ENCODE measurements at regions not wholly inside any gene's neighbourhood (a gene's known extent, or its start where the extent isn't known, plus 50 kb on each side); places are given as distances from the start of the nearest gene placed in this dataset.

- no peaks in the 10 kb centered on the region for H4K20me1 ChIP-seq (ENCODE audit: insufficient read depth)
- no peaks in the 10 kb centered on the region for H3K9me2 ChIP-seq (ENCODE audit: insufficient read depth)
- H2AFZ ChIP-seq, result no peak overlapping the region
- H3K9ac ChIP-seq, result no peak overlapping the region
- H3K9me3 ChIP-seq (ENCODE audit: low read depth), result no peaks in the 10 kb centered on the region
- H3K4me1 ChIP-seq (ENCODE audit: insufficient read depth), result peaks cover under 1% of the 10 kb centered on the region; the same call in 1 of the 2 replicates
- H3K27me3 ChIP-seq (replicated peaks; ENCODE audit: insufficient read depth), result no peaks in the 10 kb centered on the region
- TF ChIP-seq EZH2phosphoT487 (IDR thresholded peaks at IDR 0.05; ENCODE audit: insufficient read depth, low read depth) (no peak), EZH2 (IDR thresholded peaks at IDR 0.05; ENCODE audit: insufficient read depth, poor library complexity, severe bottlenecking) (no peak)
- no peaks in the 10 kb centered on the region for H3K79me2 ChIP-seq (ENCODE audit: insufficient read depth)
- H3K4me2 ChIP-seq (ENCODE audit: unreplicated experiment), result no peak overlapping the region
- no peak for DNase-seq
- H3K27ac ChIP-seq, result no peak overlapping the region
- in situ Hi-C loops (cut with MboI), result no loop called here
- 77 to 100% methylated on average over 1 of the region's 1 CpG for WGBS, 2 experiments (ENCODE audit: low coverage in 1 of 2, low lambda C conversion rate in 2 of 2, missing lambda C conversion rate in 2 of 2)
- no peaks in the 10 kb centered on the region for H3K36me3 ChIP-seq (ENCODE audit: low read depth)
- H3F3A ChIP-seq (ENCODE audit: insufficient read depth), result no peaks in the 10 kb centered on the region
- no peak overlapping the region for H3K4me3 ChIP-seq
Observed at GRCh38 chr6:81570681-81571080, 181.8 kb downstream of the TENT5A start.

- no peak for DNase-seq
- no peaks in the 10 kb centered on the region for H3K9me2 ChIP-seq (ENCODE audit: insufficient read depth)
- H2AFZ ChIP-seq, result no peak overlapping the region
- no peak overlapping the region for H3K9ac ChIP-seq
- no peaks in the 10 kb centered on the region for H3K27me3 ChIP-seq (replicated peaks; ENCODE audit: insufficient read depth)
- no peak for TF ChIP-seq EZH2 (IDR thresholded peaks at IDR 0.05; ENCODE audit: insufficient read depth, poor library complexity, severe bottlenecking)
- no peak for TF ChIP-seq EZH2phosphoT487 (IDR thresholded peaks at IDR 0.05; ENCODE audit: insufficient read depth, low read depth)
- H3K4me1 ChIP-seq (ENCODE audit: insufficient read depth), result peaks cover 13% of the 10 kb centered on the region
- H3K36me3 ChIP-seq (ENCODE audit: low read depth), result no peaks in the 10 kb centered on the region
- no peaks in the 10 kb centered on the region for H4K20me1 ChIP-seq (ENCODE audit: insufficient read depth)
- H3K27ac ChIP-seq, result no peak overlapping the region
- H3K9me3 ChIP-seq (ENCODE audit: low read depth), result no peaks in the 10 kb centered on the region
- no peaks in the 10 kb centered on the region for H3F3A ChIP-seq (ENCODE audit: insufficient read depth)
- 83 to 89% methylated on average over 2 of the region's 2 CpGs for WGBS, 2 experiments (ENCODE audit: low coverage in 1 of 2, low lambda C conversion rate in 2 of 2, missing lambda C conversion rate in 2 of 2)
- no peak overlapping the region for H3K4me3 ChIP-seq
- in situ Hi-C loops (cut with MboI), result no loop called here
- H3K4me2 ChIP-seq (ENCODE audit: unreplicated experiment), result no peak overlapping the region
- H3K79me2 ChIP-seq (ENCODE audit: insufficient read depth), result no peaks in the 10 kb centered on the region
Observed at GRCh38 chr6:81568973-81569372, 183.5 kb downstream of the TENT5A start.

GRCh38 chr6:81565071-81565470 lies 187.4 kb downstream of the TENT5A start:
- peaks cover 21% of the 10 kb centered on the region for H3F3A ChIP-seq (ENCODE audit: insufficient read depth)
- no peaks in the 10 kb centered on the region for H3K9me2 ChIP-seq (ENCODE audit: insufficient read depth)
- H3K36me3 ChIP-seq (ENCODE audit: low read depth), result no peaks in the 10 kb centered on the region
- no peaks in the 10 kb centered on the region for H3K79me2 ChIP-seq (ENCODE audit: insufficient read depth)
- no peak overlapping the region for H3K9ac ChIP-seq
- 55 to 58% methylated on average over 2 of the region's 2 CpGs for WGBS, 2 experiments (ENCODE audit: low coverage in 1 of 2, low lambda C conversion rate in 2 of 2, missing lambda C conversion rate in 2 of 2)
- no peak overlapping the region for H3K4me3 ChIP-seq
- in situ Hi-C loops (cut with MboI), result no loop called here
- H2AFZ ChIP-seq, result 0 out of 2 replicates have a peak overlapping the region, but pooled peaks have one; percentile 14
- H3K4me2 ChIP-seq (ENCODE audit: unreplicated experiment), result peak overlapping the region; percentile 33
- peak; percentile 43 for DNase-seq
- TF ChIP-seq EZH2 (IDR thresholded peaks at IDR 0.05; ENCODE audit: insufficient read depth, poor library complexity, severe bottlenecking), result no peak
- no peak for TF ChIP-seq EZH2phosphoT487 (IDR thresholded peaks at IDR 0.05; ENCODE audit: insufficient read depth, low read depth)
- H3K27me3 ChIP-seq (replicated peaks; ENCODE audit: insufficient read depth), result no peaks in the 10 kb centered on the region
- no peaks in the 10 kb centered on the region for H3K9me3 ChIP-seq (ENCODE audit: low read depth)
- peaks cover 36% of the 10 kb centered on the region for H3K4me1 ChIP-seq (ENCODE audit: insufficient read depth)
- H4K20me1 ChIP-seq (ENCODE audit: insufficient read depth), result no peaks in the 10 kb centered on the region
- H3K27ac ChIP-seq, result no peak overlapping the region

GRCh38 chr6:81564470-81565068 lies 187.9 kb downstream of the TENT5A start:
- H3K79me2 ChIP-seq (ENCODE audit: insufficient read depth), result no peaks in the 10 kb centered on the region
- TF ChIP-seq EZH2 (IDR thresholded peaks at IDR 0.05; ENCODE audit: insufficient read depth, poor library complexity, severe bottlenecking) (no peak), EZH2phosphoT487 (IDR thresholded peaks at IDR 0.05; ENCODE audit: insufficient read depth, low read depth) (no peak)
- peaks cover 21% of the 10 kb centered on the region for H3F3A ChIP-seq (ENCODE audit: insufficient read depth)
- H3K9ac ChIP-seq, result no peak overlapping the region
- no peaks in the 10 kb centered on the region for H4K20me1 ChIP-seq (ENCODE audit: insufficient read depth)
- no peaks in the 10 kb centered on the region for H3K27me3 ChIP-seq (replicated peaks; ENCODE audit: insufficient read depth)
- H3K9me2 ChIP-seq (ENCODE audit: insufficient read depth), result no peaks in the 10 kb centered on the region
- DNase-seq, result no peak
- peak overlapping the region; percentile 33 for H3K4me2 ChIP-seq (ENCODE audit: unreplicated experiment)
- H2AFZ ChIP-seq, result 0 out of 2 replicates have a peak overlapping the region, but pooled peaks have one; percentile 14
- H3K36me3 ChIP-seq (ENCODE audit: low read depth), result no peaks in the 10 kb centered on the region
- 100% methylated on average over 2 of the region's 2 CpGs for WGBS, 2 experiments (ENCODE audit: low coverage in 1 of 2, low lambda C conversion rate in 2 of 2, missing lambda C conversion rate in 2 of 2)
- H3K27ac ChIP-seq, result no peak overlapping the region
- in situ Hi-C loops (cut with MboI), result no loop called here
- peaks cover 36% of the 10 kb centered on the region for H3K4me1 ChIP-seq (ENCODE audit: insufficient read depth)
- no peak overlapping the region for H3K4me3 ChIP-seq
- H3K9me3 ChIP-seq (ENCODE audit: low read depth), result no peaks in the 10 kb centered on the region

Measured in GM23248 (cell line).